ENCODE measurements at regions not wholly inside any gene's neighbourhood (a gene's known extent, or its start where the extent isn't known, plus 50 kb on each side); places are given as distances from the start of the nearest gene placed in this dataset.

GRCh38 chr2:240292619-240293525 is 142.6 kb upstream of the GPC1 start:
- WGBS, 2 donors, result 86 to 89% methylated on average over 6 to 13 of the region's 15 CpGs
- H3K36me3 ChIP-seq, result no peaks in the 10 kb centered on the region
- H3K27me3 ChIP-seq, result no peaks in the 10 kb centered on the region
- no peaks in the 10 kb centered on the region for H3K9me3 ChIP-seq
- H3K27ac ChIP-seq, result no peak overlapping the region
- H3K4me1 ChIP-seq, result no peaks in the 10 kb centered on the region
- H3K4me3 ChIP-seq, result no peak overlapping the region
- TF ChIP-seq POLR2A (IDR thresholded peaks at IDR 0.05) (no peak), POLR2AphosphoS5 (IDR thresholded peaks at IDR 0.05) (no peak), EP300 (IDR thresholded peaks at IDR 0.05) (no peak)
- TF ChIP-seq, protein P1, sequence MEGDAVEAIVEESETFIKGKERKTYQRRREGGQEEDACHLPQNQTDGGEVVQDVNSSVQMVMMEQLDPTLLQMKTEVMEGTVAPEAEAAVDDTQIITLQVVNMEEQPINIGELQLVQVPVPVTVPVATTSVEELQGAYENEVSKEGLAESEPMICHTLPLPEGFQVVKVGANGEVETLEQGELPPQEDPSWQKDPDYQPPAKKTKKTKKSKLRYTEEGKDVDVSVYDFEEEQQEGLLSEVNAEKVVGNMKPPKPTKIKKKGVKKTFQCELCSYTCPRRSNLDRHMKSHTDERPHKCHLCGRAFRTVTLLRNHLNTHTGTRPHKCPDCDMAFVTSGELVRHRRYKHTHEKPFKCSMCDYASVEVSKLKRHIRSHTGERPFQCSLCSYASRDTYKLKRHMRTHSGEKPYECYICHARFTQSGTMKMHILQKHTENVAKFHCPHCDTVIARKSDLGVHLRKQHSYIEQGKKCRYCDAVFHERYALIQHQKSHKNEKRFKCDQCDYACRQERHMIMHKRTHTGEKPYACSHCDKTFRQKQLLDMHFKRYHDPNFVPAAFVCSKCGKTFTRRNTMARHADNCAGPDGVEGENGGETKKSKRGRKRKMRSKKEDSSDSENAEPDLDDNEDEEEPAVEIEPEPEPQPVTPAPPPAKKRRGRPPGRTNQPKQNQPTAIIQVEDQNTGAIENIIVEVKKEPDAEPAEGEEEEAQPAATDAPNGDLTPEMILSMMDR (IDR thresholded peaks at IDR 0.05), result no peak
- ATAC-seq (ENCODE audit: low FRiP score in 2 of 2), result no peak
- DNase-seq, result no peak

DNA sequence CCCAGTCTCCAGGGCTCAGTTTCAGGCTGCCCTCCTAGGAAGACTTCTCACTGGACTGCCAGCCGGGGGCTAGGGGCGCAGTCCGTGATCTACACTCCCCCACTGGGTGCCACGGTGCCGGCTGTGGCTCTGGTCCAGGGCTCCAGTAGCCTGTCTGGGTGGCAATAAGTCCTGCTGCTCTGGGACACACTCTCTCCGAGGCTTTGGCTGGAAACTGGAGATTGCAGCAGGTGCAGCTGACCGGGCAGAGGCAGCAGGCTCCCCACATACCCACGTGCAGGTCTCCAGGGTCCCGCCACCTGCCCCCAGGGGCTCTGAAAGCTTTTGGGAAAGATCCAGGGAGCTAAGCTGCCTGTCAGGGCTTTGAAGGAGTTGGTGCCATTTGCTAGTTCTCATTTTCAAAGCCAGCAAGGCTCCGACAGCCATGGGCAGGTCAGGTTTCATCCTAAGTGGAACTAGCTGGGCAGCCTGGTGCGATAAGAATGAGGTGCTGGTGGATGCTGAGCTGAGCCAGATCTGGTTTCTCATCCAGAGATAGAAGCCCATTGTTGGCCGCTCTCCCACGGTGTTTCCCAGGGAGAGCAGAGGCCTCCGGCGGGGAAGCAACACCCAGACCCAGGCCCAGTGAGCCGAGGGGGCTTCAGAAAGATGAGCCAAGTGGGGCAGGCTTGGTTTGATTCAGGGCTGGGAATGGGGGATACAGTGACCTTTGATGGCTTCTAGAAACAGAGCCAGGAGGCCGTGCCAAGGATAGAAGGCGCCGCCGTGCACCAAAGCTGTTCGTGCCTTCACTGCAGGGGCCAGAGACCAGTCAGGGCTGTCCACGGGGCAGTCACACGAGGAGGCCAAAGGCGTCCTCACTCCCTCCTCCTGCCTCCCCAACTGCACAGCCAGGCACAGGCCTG is 141.7 kb upstream of the GPC1 start:
- ATAC-seq (ENCODE audit: low FRiP score in 2 of 2), result no peak
- H3K4me1 ChIP-seq, result no peaks in the 10 kb centered on the region
- no peaks in the 10 kb centered on the region for H3K27me3 ChIP-seq
- DNase-seq, result no peak
- H3K36me3 ChIP-seq, result no peaks in the 10 kb centered on the region
- H3K27ac ChIP-seq, result no peak overlapping the region
- H3K9me3 ChIP-seq, result no peaks in the 10 kb centered on the region
- no peak overlapping the region for H3K4me3 ChIP-seq
- TF ChIP-seq, protein P1 (IDR thresholded peaks at IDR 0.05), result no peak
- TF ChIP-seq POLR2AphosphoS5 (IDR thresholded peaks at IDR 0.05) (no peak), EP300 (IDR thresholded peaks at IDR 0.05) (no peak), POLR2A (IDR thresholded peaks at IDR 0.05) (no peak)
- 54 to 59% methylated on average over 10 to 17 of the region's 24 CpGs for WGBS, 2 donors

- Histone ChIP-seq H3K4me3 (no peak overlapping the region), H3K27ac (no peak overlapping the region), H3K9me3 (no peaks in the 10 kb centered on the region), H3K36me3 (no peaks in the 10 kb centered on the region), H3K27me3 (no peaks in the 10 kb centered on the region), H3K4me1 (no peaks in the 10 kb centered on the region)
- WGBS, 2 donors, result 83 to 84% methylated on average over 5 of the region's 5 CpGs
- ATAC-seq (ENCODE audit: low FRiP score in 2 of 2) (no peak), DNase-seq (no peak)
- TF ChIP-seq POLR2AphosphoS5 (IDR thresholded peaks at IDR 0.05) (no peak), EP300 (IDR thresholded peaks at IDR 0.05) (no peak), POLR2A (IDR thresholded peaks at IDR 0.05) (no peak)
- TF ChIP-seq, protein P1 (IDR thresholded peaks at IDR 0.05), result no peak
These were observed 140.9 kb upstream of the GPC1 start for GRCh38 chr2:240294514-240294913.

DNA sequence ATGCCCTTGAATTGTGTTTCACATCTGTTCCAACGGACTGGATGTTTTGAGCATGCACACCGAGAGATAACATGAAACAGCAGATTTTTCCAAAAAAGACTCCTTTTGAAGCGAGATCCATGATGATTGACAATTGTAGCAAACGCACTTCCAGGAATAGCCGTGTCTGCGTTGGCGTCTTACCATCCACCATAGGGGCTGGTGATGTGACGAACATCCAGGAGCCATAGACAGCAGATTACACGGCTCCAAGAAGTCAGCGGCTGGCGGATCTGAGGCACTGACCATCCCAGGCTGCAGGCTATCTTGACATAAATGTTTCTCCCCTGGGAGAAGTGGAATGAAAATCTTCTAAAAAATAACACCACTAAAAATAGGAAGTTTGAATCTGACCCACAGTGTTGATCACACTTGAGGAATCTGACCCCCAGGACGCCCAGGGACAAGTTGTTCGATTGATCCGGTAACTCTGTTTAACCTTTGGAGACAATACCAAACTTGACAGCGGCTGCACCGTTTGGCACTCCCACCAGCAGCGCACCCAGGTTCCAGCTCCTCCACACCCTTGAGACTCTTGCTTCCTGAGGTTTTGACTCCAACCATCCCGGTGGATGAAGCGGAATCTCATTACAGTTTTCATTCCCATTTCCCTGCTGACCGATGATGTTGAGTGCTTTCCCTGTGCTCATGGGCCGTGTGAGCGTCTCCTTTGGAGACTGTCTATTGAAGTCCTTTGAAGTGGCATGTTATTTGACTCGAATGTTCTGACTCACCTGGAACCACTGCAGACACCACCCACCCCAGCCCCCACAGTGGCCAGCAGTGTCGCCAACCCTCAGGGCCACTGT is 140.0 kb upstream of the GPC1 start:
- DNase-seq (no peak), ATAC-seq (ENCODE audit: low FRiP score in 2 of 2) (no peak)
- TF ChIP-seq POLR2AphosphoS5 (IDR thresholded peaks at IDR 0.05) (no peak), POLR2A (IDR thresholded peaks at IDR 0.05) (no peak), EP300 (IDR thresholded peaks at IDR 0.05) (no peak)
- TF ChIP-seq, protein P1 (IDR thresholded peaks at IDR 0.05), result no peak
- H3K4me3 ChIP-seq, result no peak overlapping the region
- H3K4me1 ChIP-seq, result no peaks in the 10 kb centered on the region
- H3K27ac ChIP-seq, result no peak overlapping the region
- H3K9me3 ChIP-seq, result no peaks in the 10 kb centered on the region
- 76 to 82% methylated on average over 23 to 24 of the region's 24 CpGs for WGBS, 2 donors
- no peaks in the 10 kb centered on the region for H3K36me3 ChIP-seq
- H3K27me3 ChIP-seq, result no peaks in the 10 kb centered on the region
